CD4-positive, alpha-beta T cell treated with Interleukin-12 subunit alpha and Interleukin-12 subunit beta, for 1 hour (primary cell): ENCODE measurements at regions not wholly inside any gene's neighbourhood (a gene's known extent, or its start where the extent isn't known, plus 50 kb on each side); places are given as distances from the start of the nearest gene placed in this dataset.

ENCODE experiments used
- DNase-seq: peaks from one replicate; pipeline ENCODE4 v3.0.0-alpha.2; 2020

DNA sequence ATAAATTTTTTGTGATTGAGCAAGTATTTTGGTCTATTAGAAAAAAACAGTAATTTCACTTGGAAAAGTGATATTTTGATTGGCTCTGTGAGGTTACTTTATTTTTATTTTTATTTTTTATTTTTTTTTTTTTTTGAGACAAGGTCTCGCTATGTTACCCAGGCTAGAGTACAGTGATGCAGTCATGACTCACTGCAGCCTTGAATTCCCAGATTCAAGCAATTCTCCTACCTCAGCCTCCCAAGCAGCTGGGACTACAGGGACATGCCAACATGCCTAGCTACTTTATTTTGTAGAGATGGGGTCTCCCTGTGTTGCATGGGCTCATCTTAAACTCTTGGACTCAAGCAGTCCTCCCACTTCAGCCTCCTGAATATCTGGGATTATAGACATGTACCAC is 60.9 kb upstream of the MGAT5 start:
- no peak for DNase-seq

DNA sequence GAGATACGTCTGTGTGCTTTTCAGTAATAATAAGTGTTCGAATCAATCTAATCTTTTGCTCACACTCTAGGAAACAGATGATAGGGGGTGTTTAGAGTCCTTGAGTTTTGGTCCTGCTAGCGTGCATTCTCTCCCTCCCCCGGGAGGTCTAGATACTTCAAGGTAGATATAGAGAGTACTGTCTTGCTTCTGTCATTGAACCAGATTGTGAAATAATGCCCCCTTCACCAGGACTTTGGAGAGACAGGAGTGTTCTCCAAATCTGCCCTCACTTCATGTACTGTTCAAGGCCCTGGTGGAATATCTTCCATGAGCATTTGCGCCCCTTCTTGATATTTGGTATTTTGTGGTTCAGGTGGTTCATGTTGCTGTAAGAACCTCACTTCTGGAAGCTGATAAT is 59.4 kb upstream of the MGAT5 start:
- no peak for DNase-seq

DNA sequence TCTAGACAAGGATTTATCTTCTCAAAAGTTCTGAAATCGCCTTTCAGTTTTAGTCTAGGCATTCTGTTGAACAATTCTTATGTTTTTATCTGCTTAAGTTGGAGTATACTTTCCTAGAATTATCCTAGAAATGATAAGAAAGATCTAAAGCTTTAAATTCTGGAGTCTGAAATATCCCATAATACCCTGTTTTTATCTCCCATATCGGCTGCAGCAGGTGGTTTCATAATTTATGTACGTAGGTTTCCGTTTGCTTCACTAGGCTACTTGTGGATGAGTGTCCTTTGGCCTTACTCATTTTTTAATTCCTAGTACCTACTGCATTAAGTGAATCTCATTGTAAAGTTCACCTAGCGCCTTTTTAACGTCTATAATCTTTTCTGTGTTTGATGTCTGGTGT is 58.5 kb upstream of the MGAT5 start:
- DNase-seq: no peak

DNA sequence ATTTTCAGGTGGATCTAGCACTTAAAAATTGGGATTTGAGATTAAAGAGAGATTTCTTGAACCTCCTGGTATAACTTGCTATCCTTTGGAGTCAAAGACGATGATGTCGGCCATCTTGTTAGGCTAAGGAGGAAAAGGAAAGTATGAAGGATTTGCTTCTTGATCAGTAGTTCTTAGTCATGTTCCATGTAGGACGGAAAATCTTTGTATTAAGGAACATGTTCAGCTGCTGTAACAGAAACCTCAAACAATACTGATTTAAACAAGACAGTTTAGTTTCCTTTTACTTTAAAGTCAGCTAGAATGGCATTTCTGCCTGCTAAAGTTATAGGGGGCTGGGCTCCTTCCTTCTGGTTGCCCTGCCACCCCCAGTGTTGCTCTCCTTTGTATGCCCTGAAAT is 56.4 kb upstream of the MGAT5 start:
- no peak for DNase-seq

DNA sequence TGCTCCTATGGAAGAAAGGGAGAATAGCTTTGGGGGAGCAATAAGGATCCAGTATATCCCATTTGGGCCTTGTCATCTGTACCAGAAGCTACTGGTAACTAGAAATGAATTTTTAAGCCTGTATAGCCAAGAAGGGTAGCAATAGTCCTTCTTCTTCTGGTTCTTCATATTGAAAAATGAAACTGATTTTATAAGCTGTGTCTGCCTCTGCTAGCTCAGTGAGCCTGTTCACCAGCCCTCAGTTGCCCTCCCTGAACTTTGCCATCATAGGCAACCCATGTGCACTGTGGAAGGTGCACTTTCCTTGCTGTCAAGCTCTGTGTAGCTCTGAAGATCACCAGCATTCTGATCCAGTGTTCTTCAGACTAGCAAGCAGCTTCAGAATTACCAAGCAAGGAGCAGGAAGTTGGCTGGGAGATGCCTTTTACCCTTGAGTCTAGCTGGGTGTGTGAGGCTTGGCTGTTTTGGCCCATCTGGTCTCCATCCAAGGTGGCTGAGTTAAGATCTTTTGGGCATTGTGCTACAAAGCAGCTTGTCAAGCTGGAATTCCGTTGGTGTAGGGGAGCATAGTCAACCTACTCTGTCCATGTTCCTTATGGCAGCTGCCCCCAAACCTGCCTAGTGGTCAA is 55.8 kb upstream of the MGAT5 start:
- DNase-seq: no peak

DNA sequence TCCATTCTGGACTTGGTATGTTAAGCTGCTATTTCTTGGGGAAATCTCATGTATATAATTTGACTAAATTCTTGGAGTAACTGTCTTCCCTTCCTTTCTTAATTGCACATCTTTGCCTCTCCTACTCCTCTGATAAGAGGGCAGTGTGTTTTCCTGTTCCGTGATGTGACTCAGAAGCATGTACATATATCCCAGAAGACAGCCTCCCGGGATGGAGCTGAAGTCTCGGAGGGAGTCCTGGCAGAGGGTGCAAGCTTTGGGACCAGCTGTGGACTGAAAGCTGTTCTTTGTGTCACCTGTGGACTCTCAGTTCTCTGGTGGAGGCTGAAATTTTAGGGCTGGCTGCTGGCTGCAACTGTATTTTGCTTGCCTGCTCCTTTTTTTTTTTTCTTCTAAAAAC is 54.7 kb upstream of the MGAT5 start:
- no peak for DNase-seq

DNA sequence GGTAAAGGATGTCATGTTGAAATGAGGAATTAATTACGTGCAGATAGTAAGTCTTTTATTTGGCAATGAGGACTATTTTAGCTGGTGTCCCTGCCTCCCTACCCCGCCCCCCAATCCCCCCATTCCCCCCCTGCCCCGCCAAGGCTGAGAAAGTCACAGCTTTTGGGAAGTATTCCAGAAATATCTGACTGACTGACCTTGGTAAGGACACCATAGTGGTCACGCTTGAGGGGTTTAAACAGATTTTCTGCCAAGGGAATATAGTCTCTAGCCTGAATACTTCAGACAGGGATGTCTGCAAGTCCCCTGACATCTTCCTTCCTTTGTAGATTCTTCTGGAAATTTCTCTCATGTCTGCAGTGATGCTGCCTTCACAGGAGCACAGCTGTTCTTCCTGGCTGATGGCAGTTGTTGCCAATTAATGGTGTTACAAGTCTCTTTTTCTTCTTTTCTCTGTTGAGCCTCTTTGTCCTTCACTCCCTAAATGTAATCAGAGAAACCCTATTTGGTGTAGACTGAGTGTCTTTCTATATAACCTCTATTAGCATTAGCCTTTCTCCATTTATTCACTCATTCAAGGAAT is 53.7 kb upstream of the MGAT5 start:
- no peak for DNase-seq

DNA sequence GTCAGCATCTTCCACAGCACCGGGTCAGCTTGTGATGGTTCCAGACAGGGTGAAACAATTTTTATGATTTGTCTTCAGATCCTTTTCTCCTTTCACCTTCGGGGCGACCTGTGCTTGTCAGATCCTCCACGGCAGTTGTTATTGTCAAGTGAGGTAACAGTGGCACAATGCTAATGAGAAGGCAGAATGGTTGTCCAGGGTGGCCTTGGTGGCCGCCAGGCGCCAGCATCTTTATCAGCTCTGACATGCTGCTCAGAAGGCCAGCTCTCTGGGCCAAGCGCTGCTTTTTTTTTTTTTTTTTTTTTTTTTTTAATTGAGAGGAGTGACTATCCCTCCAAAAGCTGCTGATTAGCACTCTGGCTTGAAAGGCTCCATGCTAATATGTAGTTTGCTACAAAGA is 52.3 kb upstream of the MGAT5 start:
- DNase-seq: no peak

DNA sequence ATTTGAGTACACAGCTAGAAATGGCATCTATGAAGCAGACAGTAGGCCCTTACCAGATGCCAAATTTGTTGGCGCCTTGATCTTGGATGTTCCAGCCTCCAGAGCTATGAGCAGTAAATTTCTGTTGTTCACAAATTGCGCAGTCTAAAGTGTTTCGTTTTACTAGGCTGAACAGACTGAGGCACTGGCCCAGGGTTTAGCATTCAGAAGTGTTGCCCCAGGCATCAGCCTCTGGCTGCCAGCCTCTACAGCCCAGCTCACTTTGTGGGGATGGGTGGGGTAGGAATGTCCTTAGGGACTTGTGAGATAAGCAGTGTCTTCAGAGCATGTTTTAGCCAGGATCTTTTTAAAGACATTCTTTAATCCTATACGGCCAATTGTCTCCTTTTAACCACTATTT is 51.5 kb upstream of the MGAT5 start:
- DNase-seq: no peak

DNA sequence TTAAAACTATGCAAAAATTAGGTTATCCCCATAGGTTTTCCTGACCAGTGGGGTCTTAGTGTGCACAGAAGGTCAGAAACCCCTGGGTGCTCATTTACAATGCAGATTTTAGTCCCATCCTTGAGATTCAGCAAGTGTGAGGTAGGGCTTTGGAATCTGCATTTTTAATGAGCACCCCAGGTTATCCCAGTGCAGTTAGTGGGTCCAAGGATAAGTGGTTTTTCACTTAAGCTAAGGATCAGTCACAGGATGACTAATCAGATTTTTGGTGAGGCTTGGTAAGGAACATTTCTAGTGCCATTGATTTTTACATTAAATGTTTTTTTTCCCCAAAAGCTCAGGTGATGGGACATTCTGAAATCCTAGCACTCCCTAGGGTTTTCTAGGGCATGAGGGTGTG is 50.7 kb upstream of the MGAT5 start:
- DNase-seq: no peak
